ENCODE measurements at regions not wholly inside any gene's neighbourhood (a gene's known extent, or its start where the extent isn't known, plus 50 kb on each side); places are given as distances from the start of the nearest gene placed in this dataset.

DNA sequence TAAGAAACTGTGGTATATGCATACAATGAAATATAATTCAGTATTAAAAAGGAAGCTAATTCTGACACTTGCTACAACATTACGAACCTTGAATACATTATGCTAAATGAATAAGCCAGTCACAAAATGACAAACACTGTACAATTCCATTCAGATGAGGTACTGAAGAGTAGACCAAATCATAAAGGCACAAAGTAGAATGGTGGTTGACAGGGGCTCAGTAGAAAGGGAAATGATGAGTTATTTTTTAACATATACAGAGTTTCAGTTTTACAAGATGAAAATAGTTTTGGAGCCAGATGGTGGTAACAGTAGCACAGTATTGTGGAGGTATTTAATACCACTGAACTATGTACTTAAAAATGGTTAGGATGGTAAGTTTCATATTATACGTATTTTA lies 254.6 kb upstream of the RBMS3 start:
- no peak for TF ChIP-seq EP300 (IDR thresholded peaks at IDR 0.05; ENCODE audit: low read depth)
- TF ChIP-seq, protein P1, sequence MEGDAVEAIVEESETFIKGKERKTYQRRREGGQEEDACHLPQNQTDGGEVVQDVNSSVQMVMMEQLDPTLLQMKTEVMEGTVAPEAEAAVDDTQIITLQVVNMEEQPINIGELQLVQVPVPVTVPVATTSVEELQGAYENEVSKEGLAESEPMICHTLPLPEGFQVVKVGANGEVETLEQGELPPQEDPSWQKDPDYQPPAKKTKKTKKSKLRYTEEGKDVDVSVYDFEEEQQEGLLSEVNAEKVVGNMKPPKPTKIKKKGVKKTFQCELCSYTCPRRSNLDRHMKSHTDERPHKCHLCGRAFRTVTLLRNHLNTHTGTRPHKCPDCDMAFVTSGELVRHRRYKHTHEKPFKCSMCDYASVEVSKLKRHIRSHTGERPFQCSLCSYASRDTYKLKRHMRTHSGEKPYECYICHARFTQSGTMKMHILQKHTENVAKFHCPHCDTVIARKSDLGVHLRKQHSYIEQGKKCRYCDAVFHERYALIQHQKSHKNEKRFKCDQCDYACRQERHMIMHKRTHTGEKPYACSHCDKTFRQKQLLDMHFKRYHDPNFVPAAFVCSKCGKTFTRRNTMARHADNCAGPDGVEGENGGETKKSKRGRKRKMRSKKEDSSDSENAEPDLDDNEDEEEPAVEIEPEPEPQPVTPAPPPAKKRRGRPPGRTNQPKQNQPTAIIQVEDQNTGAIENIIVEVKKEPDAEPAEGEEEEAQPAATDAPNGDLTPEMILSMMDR (IDR thresholded peaks at IDR 0.05): no peak

All from transverse colon (tissue), 3 donors.